Activated T-helper 2 cell treated with anti-CD3 and anti-CD28 coated beads, Interferon-gamma antibody, Interleukin-2, Interleukin-4, amounts not matched to agents 10 μg/mL and 5 μg/mL and 100 μg/mL, durations not matched to agents 14 hours and 24 hours and 36 hours (primary cell): ENCODE measurements at regions not wholly inside any gene's neighbourhood (a gene's known extent, or its start where the extent isn't known, plus 50 kb on each side); places are given as distances from the start of the nearest gene placed in this dataset.
A peak's percentile ranks its signal among the peaks of the same experiment; 100 is the strongest.
"Not testable (repeated sequence)": the region's sequence is repeated elsewhere in the genome, so short reads cannot be mapped to it uniquely, and the experiment has no call there.

Experiments
- DNase-seq: peaks from one replicate; pipeline ENCODE4 v3.0.0; 2021; ENCODE audit warnings: low spot score
- H3K27ac Mint-ChIP-seq: one replicate; pipeline ENCODE4 v1.8.0; 2021; ENCODE audit warnings: mixed read lengths
- H3K27me3 Mint-ChIP-seq: one replicate; pipeline ENCODE4 v1.8.0; 2021; ENCODE audit warnings: low read depth, mixed read lengths
- H3K36me3 Mint-ChIP-seq: one replicate; pipeline ENCODE4 v1.8.0; 2021; ENCODE audit warnings: low read depth, mixed read lengths
- H3K4me1 Mint-ChIP-seq: one replicate; pipeline ENCODE4 v1.8.0; 2021; ENCODE audit warnings: low read depth, mixed read lengths
- H3K4me3 Mint-ChIP-seq: one replicate; pipeline ENCODE4 v1.8.0; 2021; ENCODE audit warnings: low read depth, mild to moderate bottlenecking, moderate library complexity, mixed read lengths
- H3K9me3 Mint-ChIP-seq: one replicate; pipeline ENCODE4 v1.8.0; 2021; ENCODE audit warnings: mixed read lengths
- intact Hi-C: fragments of 100-400 bp; cut with micrococcal nuclease; formaldehyde crosslinking; loops from one replicate; pipeline ENCODE4 v1.15.1; 2023

GRCh38 chr10:9028231-9028630 lies 973.7 kb downstream of the GATA3 start:
- Mint-ChIP-seq H3K36me3 (peaks cover 25% of the 10 kb centered on the region), H3K9me3 (peaks cover 24% of the 10 kb centered on the region), H3K27me3 (no peaks in the 10 kb centered on the region), H3K27ac (peak overlapping the region; percentile 80), H3K4me1 (peaks cover 53% of the 10 kb centered on the region), H3K4me3 (no peak overlapping the region)
- DNase-seq = no peak
- intact Hi-C loops = loop anchor here (5.0 to 10.0 kb wide), 2 partner anchors 179 to 267 kb away; no protein-coding TSS in a partner anchor

- H3K4me1 Mint-ChIP-seq = peaks cover 21% of the 10 kb centered on the region
- H3K27ac Mint-ChIP-seq = no peak overlapping the region
- no peak overlapping the region for H3K4me3 Mint-ChIP-seq
- H3K9me3 Mint-ChIP-seq = peaks cover 29% of the 10 kb centered on the region
- intact Hi-C loops = no loop called here
- H3K36me3 Mint-ChIP-seq = peaks cover 15% of the 10 kb centered on the region
- H3K27me3 Mint-ChIP-seq = no peaks in the 10 kb centered on the region
- no peak for DNase-seq
Observed at GRCh38 chr10:9035355-9035754, 980.9 kb downstream of the GATA3 start.

- H3K9me3 Mint-ChIP-seq = peaks cover 27% of the 10 kb centered on the region
- H3K4me1 Mint-ChIP-seq = peaks cover 19% of the 10 kb centered on the region
- H3K4me3 Mint-ChIP-seq = no peak overlapping the region
Observed at GRCh38 chr10:9036711-9037204, 982.3 kb downstream of the GATA3 start.

DNA sequence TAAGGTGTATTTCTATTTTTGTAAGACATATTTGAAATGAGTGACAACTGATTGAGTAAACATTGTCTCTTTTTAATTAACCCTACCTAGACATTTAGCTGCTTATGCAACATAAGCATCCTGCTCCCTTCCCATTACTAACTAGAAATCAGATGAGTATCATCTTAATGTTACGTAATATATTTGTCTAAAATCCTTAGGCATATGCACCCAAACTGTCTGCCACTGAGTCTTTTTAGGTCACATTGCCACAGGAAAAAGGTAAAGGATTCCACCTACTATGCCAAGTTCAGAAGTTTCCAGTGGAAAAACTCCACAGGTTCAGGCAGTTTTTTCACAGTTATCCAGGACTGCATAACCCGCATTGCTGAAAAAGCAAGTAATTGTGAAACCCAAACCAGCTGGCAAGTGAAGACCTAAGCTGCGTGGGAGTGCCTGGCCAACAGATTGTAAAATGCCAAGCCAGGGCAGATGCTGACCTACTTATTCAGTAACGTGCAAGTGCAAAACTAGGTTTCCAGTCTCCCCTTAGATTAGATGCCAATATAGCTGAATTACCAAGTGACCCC lies 983.7 kb downstream of the GATA3 start:
- Mint-ChIP-seq H3K4me3 (no peak overlapping the region), H3K4me1 (peaks cover 13% of the 10 kb centered on the region), H3K27ac (no peak overlapping the region), H3K27me3 (no peaks in the 10 kb centered on the region), H3K9me3 (peaks cover 19% of the 10 kb centered on the region), H3K36me3 (peaks cover 5% of the 10 kb centered on the region)
- DNase-seq = no peak
- intact Hi-C loops = no loop called here

More at GRCh38 chr10:9036711-9037204, 982.3 kb downstream of the GATA3 start:
- DNase-seq = no peak
- Mint-ChIP-seq H3K36me3 (peaks cover 12% of the 10 kb centered on the region), H3K27me3 (no peaks in the 10 kb centered on the region), H3K27ac (no peak overlapping the region)
- intact Hi-C loops = no loop called here

GRCh38 chr10:9043466-9043865 lies 989.0 kb downstream of the GATA3 start:
- Mint-ChIP-seq H3K4me3 (no peak overlapping the region), H3K4me1 (peaks cover 2% of the 10 kb centered on the region), H3K9me3 (peaks cover 14% of the 10 kb centered on the region), H3K36me3 (peaks cover 17% of the 10 kb centered on the region), H3K27ac (no peak overlapping the region), H3K27me3 (no peaks in the 10 kb centered on the region)
- intact Hi-C loops = no loop called here
- no peak for DNase-seq

DNA sequence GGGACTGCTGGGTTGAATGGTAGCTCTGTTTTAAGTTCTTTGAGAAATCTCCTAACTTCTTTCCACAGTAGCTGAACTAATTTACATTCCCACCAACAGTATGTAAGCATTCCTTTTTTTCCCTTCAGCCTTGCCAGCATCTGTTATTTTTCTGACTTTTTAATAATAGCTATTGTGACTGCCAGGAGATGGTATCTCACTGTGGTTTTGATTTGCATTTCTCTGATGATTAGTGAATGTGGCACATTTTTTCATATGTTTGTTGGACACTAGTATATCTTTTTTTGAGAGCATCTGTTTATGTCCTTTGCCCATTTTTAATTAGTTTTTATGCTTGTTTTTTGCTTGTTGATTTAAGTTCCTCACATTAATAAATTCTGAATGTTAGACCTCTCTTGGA lies 990.8 kb downstream of the GATA3 start:
- Mint-ChIP-seq H3K27me3 (no peaks in the 10 kb centered on the region), H3K4me3 (no peak overlapping the region)

GRCh38 chr10:9051328-9051974 lies 997.0 kb downstream of the GATA3 start:
- Mint-ChIP-seq H3K4me1 (peaks cover 23% of the 10 kb centered on the region), H3K4me3 (no peak overlapping the region), H3K36me3 (peaks cover 12% of the 10 kb centered on the region), H3K27me3 (no peaks in the 10 kb centered on the region), H3K9me3 (peaks cover 35% of the 10 kb centered on the region), H3K27ac (peak overlapping the region; percentile 28)
- intact Hi-C loops = no loop called here
- DNase-seq = no peak

More for the DNA sequence above, 990.8 kb downstream of the GATA3 start:
- Mint-ChIP-seq H3K4me1 (no peaks in the 10 kb centered on the region), H3K27ac (no peak overlapping the region), H3K36me3 (peaks cover 17% of the 10 kb centered on the region), H3K9me3 (peaks cover 28% of the 10 kb centered on the region)
- intact Hi-C loops = no loop called here
- no peak for DNase-seq

- Mint-ChIP-seq H3K27ac (no peak overlapping the region), H3K36me3 (peaks cover 9% of the 10 kb centered on the region), H3K4me3 (no peak overlapping the region), H3K27me3 (no peaks in the 10 kb centered on the region), H3K9me3 (peaks cover 39% of the 10 kb centered on the region), H3K4me1 (peaks cover 23% of the 10 kb centered on the region)
- intact Hi-C loops = no loop called here
- DNase-seq = no peak
Observed at GRCh38 chr10:9052767-9053166, 998.3 kb downstream of the GATA3 start.

DNA sequence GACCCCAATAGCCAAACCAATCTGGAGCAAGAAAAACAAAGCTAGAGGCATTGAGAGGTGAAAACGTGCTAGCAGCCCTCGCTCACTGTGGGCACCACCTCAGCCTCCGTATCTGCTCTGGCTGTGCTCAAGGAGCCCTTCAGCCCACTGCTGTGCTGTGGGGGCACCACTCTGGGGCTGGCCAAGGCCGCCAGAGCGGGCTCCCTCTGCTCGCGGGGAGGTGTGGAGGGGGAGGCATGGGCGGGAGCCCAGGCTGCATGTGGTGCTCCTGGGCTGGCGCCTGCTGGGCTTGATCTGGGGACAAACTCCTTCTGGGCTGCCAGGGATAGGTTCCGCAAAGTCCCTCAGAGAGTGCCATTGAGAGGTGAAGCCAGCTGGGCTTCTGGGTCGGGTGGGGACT lies 1002.0 kb downstream of the GATA3 start:
- intact Hi-C loops = no loop called here
- Mint-ChIP-seq H3K36me3 (peaks cover 9% of the 10 kb centered on the region), H3K4me1 (peaks cover 30% of the 10 kb centered on the region), H3K9me3 (peaks cover 25% of the 10 kb centered on the region), H3K27me3 (no peaks in the 10 kb centered on the region), H3K4me3 (no peak overlapping the region), H3K27ac (no peak overlapping the region)
- no peak for DNase-seq

- H3K4me3 Mint-ChIP-seq, H3K27ac Mint-ChIP-seq, intact Hi-C loops, H3K36me3 Mint-ChIP-seq, DNase-seq, H3K27me3 Mint-ChIP-seq: not testable (repeated sequence)
- peaks cover 25% of the 10 kb centered on the region for H3K9me3 Mint-ChIP-seq
- H3K4me1 Mint-ChIP-seq = peaks cover 28% of the 10 kb centered on the region
Observed at GRCh38 chr10:9057293-9057692, 1002.8 kb downstream of the GATA3 start.

DNA sequence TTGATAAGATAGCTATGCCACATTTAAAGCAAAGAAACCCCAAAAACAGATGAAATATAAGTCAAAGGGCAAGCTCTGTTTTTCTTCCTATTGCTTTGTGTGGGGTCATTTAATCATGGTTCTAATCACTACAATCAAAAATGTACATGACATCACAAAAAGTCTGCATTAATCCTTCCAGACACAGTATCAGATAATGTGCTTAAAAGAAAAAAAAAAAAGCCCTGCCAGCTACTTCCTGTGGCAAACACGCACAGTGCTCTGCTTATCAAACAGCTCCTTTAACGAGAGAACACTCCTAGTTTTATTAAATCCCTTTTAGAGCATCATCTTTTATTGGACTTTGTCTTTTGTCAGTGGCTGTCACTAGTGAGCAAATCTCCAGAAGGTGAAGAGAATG lies 1005.8 kb downstream of the GATA3 start:
- no peak overlapping the region for H3K4me3 Mint-ChIP-seq
- peaks cover 21% of the 10 kb centered on the region for H3K4me1 Mint-ChIP-seq
- peaks cover 16% of the 10 kb centered on the region for H3K9me3 Mint-ChIP-seq
- intact Hi-C loops = no loop called here
- no peak for DNase-seq
- H3K27ac Mint-ChIP-seq = peak overlapping the region; percentile 46
- H3K27me3 Mint-ChIP-seq = no peaks in the 10 kb centered on the region
- H3K36me3 Mint-ChIP-seq = peaks cover 4% of the 10 kb centered on the region

DNA sequence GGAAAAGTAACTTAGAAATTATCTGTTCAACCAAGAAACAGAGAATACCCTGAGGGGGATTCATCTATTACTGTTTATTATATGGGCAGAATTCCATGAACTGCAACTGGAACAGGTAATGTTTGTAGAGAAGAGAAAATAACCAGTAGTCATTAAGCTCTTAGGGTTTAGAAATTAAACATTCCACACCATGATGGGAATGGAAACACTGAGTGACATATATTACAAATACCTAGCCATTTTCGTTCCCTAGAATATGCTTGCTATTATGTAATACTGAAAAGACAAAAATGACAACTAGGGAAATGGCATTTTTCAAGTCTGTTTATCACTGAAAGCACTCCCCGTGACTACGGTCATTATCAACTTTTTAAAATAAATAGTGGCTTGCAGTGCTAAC lies 1007.4 kb downstream of the GATA3 start:
- peaks cover 18% of the 10 kb centered on the region for H3K4me1 Mint-ChIP-seq

GRCh38 chr10:9066152-9066551 lies 1011.7 kb downstream of the GATA3 start:
- H3K27me3 Mint-ChIP-seq = no peaks in the 10 kb centered on the region
- DNase-seq = no peak
- intact Hi-C loops = no loop called here
- peaks cover 15% of the 10 kb centered on the region for H3K4me1 Mint-ChIP-seq
- no peak overlapping the region for H3K4me3 Mint-ChIP-seq
- H3K36me3 Mint-ChIP-seq = peaks cover 4% of the 10 kb centered on the region
- no peak overlapping the region for H3K27ac Mint-ChIP-seq
- no peaks in the 10 kb centered on the region for H3K9me3 Mint-ChIP-seq

More for the DNA sequence above, 1007.4 kb downstream of the GATA3 start:
- Mint-ChIP-seq H3K27me3 (no peaks in the 10 kb centered on the region), H3K4me3 (no peak overlapping the region), H3K36me3 (no peaks in the 10 kb centered on the region), H3K9me3 (peaks cover 7% of the 10 kb centered on the region), H3K27ac (no peak overlapping the region)
- intact Hi-C loops = no loop called here
- DNase-seq = no peak
